ENCODE measurements at regions not wholly inside any gene's neighbourhood (a gene's known extent, or its start where the extent isn't known, plus 50 kb on each side); places are given as distances from the start of the nearest gene placed in this dataset.
"Not testable (repeated sequence)": the region's sequence is repeated elsewhere in the genome, so short reads cannot be mapped to it uniquely, and the experiment has no call there.

DNA sequence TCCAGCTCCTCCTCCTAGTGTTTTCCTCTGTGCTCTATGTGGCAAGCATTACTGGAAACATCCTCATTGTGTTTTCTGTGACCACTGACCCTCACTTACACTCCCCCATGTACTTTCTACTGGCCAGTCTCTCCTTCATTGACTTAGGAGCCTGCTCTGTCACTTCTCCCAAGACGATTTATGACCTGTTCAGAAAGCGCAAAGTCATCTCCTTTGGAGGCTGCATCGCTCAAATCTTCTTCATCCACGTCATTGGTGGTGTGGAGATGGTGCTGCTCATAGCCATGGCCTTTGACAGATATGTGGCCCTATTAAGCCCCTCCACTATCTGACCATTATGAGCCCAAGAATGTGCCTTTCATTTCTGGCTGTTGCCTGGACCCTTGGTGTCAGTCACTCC, 64.0 kb downstream of the OR4F15 start:
- DNase-seq: not testable (repeated sequence)

DNA sequence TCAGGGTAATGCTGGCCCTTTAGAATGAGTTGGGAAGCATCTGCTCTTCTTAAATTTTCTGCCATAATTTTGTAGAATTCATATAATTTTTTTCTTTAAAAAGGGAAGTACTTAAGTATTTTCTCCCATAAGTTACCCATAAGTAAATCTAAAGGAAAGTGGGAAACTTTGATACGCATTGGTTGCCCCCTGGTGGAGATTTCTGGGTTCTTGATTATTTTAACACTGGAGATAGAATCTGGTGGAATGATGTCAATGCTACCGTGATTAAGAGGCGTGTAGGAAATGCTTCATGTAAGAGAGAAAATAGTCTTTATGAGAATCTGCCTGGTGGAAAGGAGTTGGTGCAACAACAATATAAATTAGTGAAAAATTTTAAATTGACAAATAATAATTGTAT, 65.6 kb downstream of the OR4F15 start:
- not testable (repeated sequence) for DNase-seq

DNA sequence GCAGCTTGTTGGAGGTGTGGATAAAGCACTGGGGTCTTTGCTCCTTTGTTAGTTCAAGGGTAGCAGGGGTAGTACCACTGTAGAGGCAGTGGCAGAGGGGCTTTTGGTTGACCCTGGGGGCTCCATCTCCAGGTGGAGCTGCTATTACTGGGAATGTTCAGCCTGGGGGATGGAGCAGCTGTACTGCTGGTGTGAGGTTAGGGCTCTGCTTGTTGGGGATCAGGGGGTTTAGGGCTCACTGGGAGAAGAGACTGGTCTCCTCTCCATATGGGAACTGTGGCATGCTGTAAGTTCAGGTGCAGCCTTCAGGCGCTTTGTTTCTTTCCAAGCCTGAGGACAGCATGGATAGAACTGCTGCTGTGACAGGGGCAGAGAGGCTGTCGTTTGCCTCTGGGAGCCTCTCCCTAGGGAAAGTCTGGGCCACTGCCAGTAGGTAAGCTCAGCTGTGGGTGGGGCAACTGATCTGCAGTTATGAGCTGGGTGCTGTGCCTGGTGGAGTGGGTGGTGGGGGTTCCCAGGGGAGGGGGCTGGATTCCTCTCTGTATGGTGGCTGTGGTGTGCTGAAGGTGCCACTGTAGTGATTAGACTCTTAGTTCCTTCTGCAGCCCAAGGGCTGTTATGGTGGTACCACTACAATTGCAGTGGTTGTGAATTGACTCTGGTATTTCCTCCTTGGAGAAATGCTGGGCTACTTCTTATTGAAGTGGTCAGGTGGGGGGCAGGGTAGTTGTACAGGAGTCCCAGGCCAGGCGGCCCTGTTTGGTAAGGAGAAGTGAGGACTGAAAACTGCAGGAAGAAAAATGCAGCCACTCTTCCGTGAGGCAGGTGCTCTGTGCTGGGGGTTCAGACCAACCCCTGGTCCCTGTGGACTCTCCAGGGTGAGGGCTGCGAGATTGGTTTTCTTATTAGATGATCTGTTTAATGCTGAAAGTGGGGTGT, 100.6 kb downstream of the OR4F15 start:
- DNase-seq: not testable (repeated sequence)

DNA sequence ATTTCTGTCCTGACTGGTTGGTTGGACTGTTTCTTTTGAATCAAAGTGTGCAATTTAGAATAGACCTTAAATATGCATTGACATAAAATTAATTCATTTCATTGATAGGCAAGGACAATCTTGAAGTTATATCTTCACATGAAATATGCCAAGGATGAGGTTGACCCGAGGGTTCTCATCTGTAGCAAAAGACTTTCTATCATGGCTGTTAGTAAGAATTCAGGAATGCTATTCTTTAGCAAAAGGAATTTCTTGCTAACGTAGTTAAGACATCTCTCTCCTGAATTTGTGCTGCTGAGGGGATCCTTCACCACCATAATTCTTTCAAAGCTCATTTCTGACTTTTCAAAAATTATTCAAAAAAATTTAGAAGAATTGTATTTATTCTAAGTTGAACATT, 112.6 kb downstream of the OR4F15 start:
- not testable (repeated sequence) for DNase-seq

DNA sequence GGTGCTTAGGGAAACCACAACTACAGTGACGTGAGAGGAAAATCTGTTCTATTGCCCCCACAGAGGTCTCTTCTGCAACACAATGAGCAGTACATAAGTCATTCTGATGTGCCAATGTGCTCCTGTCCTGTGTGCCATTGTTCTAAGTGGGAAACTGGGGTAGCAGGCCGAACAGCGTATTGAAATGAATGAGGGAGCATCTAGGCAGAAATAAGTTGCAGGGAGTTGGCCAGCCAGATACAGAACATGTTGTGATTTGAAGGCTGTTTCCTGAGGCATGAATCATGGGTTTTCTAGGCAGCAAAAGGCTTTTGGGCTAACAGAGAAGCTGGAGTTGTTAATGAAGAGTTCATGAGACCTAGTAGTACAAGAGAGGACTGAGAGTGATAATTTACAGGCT, 122.5 kb downstream of the OR4F15 start:
- not testable (repeated sequence) for DNase-seq

DNA sequence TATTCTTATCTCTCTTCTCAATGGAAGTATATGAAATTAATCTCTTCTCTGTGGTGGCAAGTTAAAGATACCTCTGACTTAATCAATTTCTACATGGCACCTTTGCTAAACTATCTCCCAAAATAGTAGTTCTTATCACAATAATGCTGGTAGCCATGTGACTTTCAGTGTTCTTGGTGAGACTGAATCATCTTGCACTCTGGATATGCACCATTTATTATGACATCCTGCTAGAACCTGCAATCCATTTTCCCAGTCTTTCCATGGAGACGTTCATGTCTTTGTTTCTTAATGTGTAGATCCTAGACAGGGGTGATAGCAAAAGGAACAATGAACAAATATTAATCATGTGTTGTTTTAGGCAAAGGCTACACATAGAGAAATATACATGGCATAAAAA, 125.4 kb downstream of the OR4F15 start:
- not testable (repeated sequence) for DNase-seq

DNA sequence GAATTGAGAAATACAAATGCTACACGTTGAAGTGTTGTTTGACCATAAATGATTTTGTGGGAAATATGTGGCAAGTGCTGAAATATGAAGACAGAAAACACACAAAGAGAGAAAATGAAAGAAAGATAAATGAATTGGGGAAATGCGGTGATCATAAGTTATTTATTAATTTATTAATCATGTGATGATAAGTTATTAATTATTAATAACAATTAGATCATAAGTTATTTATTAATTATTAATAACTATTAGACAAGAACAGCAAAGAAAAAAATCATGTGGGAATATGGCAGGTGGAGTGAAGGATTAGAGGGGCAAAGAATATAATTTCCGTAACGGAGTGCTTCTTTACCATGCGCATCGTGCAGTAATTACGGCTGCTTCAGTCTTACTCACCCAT, 126.6 kb downstream of the OR4F15 start:
- not testable (repeated sequence) for DNase-seq

DNA sequence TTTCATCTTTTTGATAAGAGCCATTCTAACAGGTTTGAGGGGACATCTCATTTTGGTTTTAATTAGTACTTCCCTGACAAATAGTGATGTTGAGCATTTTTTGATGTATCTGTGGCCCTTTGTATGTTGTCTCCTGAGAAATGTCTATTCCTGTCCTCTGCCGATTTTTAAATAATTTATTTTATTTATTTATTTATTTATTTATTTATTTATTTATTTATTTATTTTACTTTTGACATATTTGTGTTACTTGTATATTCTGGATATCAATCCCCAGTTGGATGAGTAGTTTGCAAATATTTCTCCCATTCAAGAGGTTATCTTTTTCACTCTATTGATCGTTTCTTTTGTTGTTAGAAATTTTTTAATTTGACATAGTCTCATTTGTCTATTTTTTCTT, 133.9 kb downstream of the OR4F15 start:
- DNase-seq: not testable (repeated sequence)

DNA sequence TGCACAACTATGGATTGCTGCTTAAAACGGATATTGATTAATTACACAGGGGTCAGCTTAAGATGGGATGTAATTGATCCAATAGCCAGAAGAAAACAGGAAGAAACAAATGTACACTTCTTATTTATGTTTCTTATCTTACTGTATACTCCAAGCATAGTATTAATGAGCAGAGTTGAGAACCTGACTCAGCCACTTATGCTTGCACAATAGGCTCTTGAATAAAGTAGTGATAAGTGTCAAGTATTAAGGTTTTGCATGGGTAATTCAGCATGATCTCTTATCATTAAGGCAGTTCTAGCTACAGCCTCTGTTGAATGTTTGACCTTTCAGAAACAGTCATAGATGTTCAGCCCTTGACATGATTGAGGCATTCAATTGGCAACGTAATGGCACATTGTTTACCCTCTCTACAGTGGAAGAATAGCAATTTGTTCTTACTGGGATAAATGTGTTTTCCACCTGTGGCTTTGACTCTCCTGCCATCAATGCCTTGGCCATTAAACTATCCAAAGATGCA, 136.5 kb downstream of the OR4F15 start:
- DNase-seq: not testable (repeated sequence)

DNA sequence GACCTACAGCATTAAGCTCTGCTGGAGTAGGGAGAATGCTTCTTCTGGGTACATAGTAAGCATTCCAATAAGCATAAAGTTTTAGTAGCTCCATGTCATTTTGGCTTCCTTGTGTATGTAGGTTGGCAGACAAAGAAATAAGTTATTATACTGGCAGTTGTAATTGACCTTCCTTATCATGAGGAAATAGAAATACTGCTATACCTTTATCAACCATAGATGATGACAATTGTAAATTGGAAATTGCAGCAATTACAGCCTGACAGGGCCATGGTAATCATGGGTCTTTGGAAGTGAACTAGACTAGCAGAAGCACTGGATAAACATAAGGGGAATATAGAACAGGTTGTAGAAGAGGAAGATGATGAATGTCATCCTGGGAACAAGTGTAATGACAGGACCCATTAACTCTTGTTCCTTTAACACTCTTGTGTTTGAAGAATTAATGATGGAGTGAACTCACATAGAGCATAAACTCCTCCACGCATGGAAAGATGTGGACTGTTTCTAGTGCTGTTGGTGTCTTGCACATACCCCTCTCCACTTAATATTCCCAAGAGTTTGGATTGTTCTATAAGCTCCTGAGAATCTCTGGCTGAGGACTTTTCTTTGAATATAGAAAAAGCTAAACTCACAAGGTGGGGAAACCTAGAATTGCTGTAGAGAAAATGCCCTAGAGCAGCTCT, 137.5 kb downstream of the OR4F15 start:
- DNase-seq: not testable (repeated sequence)

DNA sequence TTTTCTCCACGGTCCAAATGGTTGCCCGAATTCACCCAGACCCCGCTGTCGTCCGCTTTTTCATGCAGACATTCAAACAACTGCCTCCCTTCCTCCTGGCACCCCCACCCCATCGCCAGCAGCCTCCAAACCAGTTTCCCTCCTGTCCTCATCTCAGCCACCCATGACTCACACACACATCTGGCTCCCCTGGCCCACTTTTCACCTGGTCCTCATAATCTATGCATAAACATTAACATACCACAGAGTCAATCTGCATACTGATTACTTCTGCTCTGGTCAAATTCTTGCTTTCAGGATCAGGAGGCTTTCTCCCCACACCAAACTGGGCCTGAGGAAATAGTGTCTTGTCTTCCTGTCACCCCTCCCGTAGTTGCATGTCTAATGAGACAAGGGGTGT, 142.0 kb downstream of the OR4F15 start:
- DNase-seq: not testable (repeated sequence)

DNA sequence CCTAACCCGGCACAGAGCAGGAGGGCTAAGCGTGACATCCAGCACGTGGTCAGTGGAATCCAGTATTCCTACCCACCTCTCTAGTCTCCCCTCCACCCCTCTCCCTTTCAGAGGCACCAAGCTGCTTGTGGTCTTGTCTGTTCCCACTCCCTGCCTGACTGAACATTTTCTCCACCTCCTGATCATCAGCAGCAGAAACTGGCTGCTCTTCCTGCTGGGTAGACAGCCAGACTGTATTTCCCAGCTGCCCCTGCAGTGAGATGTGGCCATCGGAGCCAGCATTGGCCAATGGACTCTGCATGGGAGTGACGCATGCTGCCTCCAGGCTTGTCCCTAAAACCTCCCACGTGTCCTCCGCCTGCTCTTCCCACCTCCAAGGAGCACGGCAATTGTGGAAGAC, 143.8 kb downstream of the OR4F15 start:
- not testable (repeated sequence) for DNase-seq

DNA sequence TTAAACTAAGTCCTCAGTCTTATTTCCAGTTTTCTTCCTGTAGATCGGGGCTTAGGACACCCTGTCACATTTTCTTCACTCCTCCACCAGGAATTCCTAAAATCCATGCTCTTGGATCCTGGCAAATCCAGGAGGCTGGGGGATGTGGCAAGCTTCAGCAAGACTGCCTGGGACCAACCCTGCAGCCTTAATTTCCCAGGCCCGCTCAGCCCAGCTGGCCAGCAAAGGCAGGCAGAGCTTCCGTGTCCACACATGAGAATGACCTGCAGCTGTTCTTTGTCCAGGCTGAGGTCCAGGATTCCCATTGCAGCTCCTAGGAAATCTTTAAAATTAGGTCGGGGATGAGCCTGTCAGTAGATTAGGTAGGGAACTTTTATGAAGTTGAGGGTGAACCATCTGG, 146.7 kb downstream of the OR4F15 start:
- not testable (repeated sequence) for DNase-seq

DNA sequence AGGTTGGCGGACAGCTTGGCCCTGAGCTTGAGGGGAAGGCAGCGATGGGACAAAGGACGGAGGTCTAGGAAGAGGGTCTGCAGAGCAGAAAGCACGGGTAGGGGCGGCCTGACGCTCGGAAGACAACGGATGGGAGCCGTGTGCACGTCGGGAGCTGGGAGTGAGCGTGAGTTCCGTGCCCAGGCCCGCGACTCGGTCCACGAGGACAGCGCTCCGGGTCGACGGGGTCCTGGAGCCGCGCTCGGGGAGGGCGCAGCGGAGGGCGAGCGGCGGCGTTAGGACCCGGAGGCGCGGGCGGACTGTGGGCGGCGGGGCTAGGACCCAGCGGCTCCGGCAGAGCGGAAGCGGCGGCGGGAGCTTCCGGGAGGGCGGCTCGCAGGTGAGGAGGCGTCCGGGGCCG, 149.3 kb downstream of the OR4F15 start:
- not testable (repeated sequence) for DNase-seq

DNA sequence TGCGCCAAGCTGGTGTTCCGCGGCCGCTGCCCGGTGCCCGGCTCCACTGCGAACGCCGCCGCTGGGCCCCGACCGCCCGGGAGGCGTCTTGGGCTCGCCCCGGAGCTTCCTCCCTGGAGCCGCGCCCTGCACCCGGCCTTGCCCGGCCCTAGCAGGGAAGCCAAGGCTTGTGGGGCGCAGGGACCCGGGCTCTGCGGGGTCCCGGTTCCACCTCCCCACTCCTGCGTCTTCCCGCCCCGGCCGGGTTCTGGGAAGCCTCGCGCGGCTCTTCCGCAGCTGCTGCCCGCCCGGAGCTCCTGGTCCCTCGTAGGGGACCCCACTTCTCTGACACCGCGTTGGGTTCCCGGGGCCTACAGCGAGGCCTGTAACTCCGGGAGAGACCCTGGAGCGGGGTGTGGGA, 149.8 kb downstream of the OR4F15 start:
- DNase-seq: not testable (repeated sequence)

DNA sequence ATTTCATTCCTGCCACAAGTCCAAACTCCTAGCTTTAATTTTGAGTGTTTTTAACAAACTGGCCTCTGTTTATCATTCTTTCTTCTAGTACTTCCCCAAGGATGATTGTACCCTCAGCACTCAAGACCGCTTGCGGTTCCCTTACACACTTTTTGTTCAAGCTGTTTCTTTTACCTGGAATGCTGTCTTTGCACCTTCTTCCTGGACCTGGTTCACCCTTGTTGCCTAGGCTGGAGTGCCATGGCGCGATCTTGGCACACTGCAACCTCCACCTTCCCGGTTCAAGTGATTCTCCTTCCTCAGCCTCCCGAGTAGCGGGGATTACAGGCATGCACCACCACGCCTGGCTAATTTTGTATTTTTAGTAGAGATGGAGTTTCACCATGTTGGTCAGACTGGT, 151.7 kb downstream of the OR4F15 start:
- DNase-seq: not testable (repeated sequence)

DNA sequence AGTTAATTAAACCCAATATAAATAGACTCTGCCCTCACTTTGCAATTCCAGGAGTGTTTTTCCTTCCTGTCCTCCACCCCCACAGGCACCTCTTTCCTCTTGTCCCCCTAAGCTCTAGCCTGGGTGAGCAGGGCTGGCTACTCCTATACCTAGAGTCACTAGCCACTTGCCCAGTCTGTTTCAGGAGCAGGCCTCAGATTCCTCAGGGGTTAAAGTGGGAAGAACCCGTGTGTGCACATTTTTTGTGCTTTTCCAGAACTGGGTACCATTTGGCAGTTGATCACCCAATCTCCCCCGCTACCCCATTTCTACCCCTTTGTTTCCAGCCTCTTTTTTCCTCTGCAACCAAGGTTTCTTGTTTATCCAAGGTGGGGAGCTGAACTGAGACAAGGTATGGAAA, 153.4 kb downstream of the OR4F15 start:
- DNase-seq: not testable (repeated sequence)

DNA sequence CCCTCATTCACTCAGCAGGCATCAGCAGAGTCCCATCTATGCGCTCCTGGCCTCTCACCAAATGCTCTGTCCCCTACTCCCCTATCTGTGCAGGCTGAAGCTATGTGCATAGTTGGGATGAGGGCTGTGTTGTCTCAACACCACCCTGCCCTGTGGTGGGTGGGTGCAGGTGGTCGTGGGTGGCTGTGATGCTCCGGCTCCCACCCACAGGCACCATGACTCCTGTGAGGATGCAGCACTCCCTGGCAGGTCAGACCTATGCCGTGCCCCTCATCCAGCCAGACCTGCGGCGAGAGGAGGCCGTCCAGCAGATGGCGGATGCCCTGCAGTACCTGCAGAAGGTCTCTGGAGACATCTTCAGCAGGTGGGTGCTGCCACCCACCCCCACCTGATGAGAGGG, 153.9 kb downstream of the OR4F15 start:
- DNase-seq: not testable (repeated sequence)

DNA sequence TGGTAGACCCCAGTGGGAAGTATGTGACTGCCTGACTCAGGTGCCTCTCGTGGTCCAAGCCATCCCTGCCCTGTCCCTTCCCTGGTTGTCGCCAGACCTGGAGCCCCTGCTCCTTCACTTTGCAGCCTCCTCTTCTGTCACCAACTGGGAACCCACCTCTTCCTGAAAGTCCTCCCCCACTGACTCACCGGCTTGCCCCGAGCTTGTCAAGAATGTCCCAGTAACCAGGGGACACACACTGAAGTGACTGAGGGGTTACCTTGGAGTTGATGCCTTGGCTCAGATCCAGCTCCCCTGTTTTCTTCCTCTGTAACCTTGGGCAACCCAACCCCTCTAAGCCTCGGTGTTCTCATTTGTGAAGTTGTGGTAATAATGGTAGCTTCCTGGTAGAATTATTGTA, 155.4 kb downstream of the OR4F15 start:
- not testable (repeated sequence) for DNase-seq

DNA sequence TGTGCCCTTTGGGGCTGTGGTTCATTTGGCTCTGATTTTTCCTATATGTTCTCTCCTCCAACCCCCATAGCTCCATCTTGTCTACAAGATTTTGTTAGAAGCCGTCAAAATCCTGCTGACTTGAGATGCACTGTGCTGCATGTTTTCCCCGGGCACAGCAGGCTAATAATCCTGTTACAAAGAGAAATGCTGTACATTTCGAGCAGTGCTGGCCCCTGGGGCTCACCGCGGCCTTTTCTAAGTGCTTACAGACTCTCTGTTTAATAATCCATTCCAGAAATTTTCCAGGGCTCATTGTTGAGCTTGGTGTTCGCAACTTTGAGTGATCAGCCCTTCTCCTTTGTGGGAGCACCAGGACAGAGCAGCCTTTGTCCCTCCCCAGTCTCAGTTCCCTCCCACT, 158.6 kb downstream of the OR4F15 start:
- DNase-seq: not testable (repeated sequence)

DNA sequence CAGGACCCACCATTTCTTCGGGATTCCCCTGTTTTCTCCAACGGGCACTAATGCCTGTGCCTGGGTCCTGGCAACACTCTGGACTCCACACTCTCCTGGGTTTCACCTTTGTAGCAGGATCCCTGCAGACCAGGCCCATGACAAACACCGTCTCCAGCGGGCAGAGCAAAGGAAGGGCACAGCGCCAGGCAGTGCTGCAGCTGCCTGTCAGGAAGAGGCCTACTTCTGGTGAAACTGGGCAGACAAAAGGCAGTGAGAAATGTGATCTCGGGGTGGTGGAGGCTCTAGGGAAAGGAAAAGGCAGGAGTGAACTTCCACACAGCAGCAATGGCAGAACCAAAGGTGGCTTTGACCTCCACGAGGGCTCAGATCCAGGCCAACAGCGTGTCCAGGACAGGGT, 165.3 kb downstream of the OR4F15 start:
- DNase-seq: not testable (repeated sequence)

DNA sequence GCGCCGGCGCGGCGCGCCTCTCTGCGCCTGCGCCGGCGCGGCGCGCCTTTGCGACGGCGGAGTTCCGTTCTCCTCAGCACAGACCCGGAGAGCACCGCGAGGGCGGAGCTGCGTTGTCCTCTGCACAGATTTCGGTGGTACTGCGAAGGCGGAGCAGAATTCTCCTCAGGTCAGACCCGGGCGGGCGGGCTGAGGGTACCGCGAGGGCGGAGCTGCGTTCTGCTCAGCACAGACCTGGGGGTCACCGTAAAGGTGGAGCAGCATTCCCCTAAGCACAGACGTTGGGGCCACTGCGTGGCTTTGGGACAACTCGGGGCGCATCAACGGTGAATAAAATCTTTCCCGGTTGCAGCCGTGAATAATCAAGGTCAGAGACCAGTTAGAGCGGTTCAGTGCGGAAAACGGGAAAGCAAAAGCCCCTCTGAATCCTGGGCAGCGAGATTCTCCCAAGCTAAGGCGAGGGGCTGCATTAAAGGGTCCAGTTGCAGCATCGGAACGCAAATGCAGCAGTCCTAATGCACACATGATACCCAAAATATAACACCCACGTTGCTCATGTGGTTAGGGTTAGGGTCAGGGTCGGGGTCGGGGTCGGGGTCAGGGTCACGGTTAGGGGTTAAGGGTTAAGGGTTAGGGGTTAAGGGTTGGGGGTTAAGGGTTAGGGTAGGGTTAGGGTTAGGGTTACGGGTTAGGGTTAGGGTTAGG, 168.4 kb downstream of the OR4F15 start:
- peak in 1 of 2 donors; percentile 11 for DNase-seq
